ENCODE measurements at regions not wholly inside any gene's neighbourhood (a gene's known extent, or its start where the extent isn't known, plus 50 kb on each side); places are given as distances from the start of the nearest gene placed in this dataset.

- H3K14ac ChIP-seq (ENCODE audit: insufficient read depth, low read length) = no peak overlapping the region
- H3K79me1 ChIP-seq (ENCODE audit: insufficient read depth, low read depth, low read length, poor library complexity, severe bottlenecking) = no peaks in the 10 kb centered on the region
- H3K27ac ChIP-seq (ENCODE audit: insufficient read length, low read depth, low read length) = no peak overlapping the region
- no peak overlapping the region for H3K23ac ChIP-seq (ENCODE audit: insufficient read length, low read depth, low read length)
- no peak overlapping the region for H3K9ac ChIP-seq (ENCODE audit: extremely low read depth, insufficient read length, low read length)
- no peaks in the 10 kb centered on the region for H4K20me1 ChIP-seq (ENCODE audit: control insufficient read depth, insufficient read depth, insufficient read length)
- peak; percentile 27; the same call in 1 of the 3 replicates for TF ChIP-seq CTCF (conservative IDR thresholded peaks at IDR 0.05)
- no peak overlapping the region for H3K4me2 ChIP-seq (ENCODE audit: insufficient read depth, insufficient read length, low read length)
- no peak overlapping the region for H3K4ac ChIP-seq (ENCODE audit: low read depth, low read length)
- H3K18ac ChIP-seq (ENCODE audit: insufficient read length, low read depth, low read length) = no peak overlapping the region
- H3K4me1 ChIP-seq (ENCODE audit: insufficient read depth, low read length) = no peaks in the 10 kb centered on the region
- no peaks in the 10 kb centered on the region for H3K4me1 Mint-ChIP-seq
- H3K23me2 ChIP-seq (ENCODE audit: insufficient read length, low read depth, low read length, poor library complexity, severe bottlenecking) = no peaks in the 10 kb centered on the region
- no peak overlapping the region for H3T11ph ChIP-seq (ENCODE audit: low read length)
- no peaks in the 10 kb centered on the region for H3K27me3 ChIP-seq (ENCODE audit: insufficient read depth, low read length)
- no peaks in the 10 kb centered on the region for H3K79me2 ChIP-seq (ENCODE audit: insufficient read depth, low read length)
- no peak overlapping the region for H2BK15ac ChIP-seq (ENCODE audit: low read depth, low read length)
- no CpG with 5 or more reads among the region's 3 CpGs for WGBS (ENCODE audit: extremely low coverage, insufficient read length, low lambda C conversion rate)
- no peak for DNase-seq
- no peak overlapping the region for H4K91ac ChIP-seq (ENCODE audit: insufficient read length, low read depth, low read length)
- H3K27me3 Mint-ChIP-seq (ENCODE audit: low read depth) = no peaks in the 10 kb centered on the region; the same call in 1 of the 2 replicates
- H4K5ac ChIP-seq (ENCODE audit: insufficient read length, low read depth, low read length) = no peak overlapping the region
- H3K9me3 Mint-ChIP-seq = no peaks in the 10 kb centered on the region
- H3K36me3 Mint-ChIP-seq (ENCODE audit: insufficient read depth in 1 of 3, low read depth in 3 of 3) = no peaks in the 10 kb centered on the region
- H2AK5ac ChIP-seq (ENCODE audit: insufficient read length, low read length) = no peak overlapping the region
- no peak overlapping the region for H3K56ac ChIP-seq (ENCODE audit: insufficient read length, low read depth, low read length)
- no peak overlapping the region for H2BK20ac ChIP-seq (ENCODE audit: low read depth, low read length, poor library complexity, severe bottlenecking)
- H3K4me3 Mint-ChIP-seq = no peak overlapping the region
- H2AFZ ChIP-seq (ENCODE audit: low read length) = no peak overlapping the region
- H3K27ac Mint-ChIP-seq = no peak overlapping the region
- no peak overlapping the region for H2BK12ac ChIP-seq (ENCODE audit: insufficient read length, low read depth, low read length)
- no peak overlapping the region for H4K8ac ChIP-seq (replicated peaks; ENCODE audit: insufficient read length, low read depth, low read length)
- H3K9me3 ChIP-seq (ENCODE audit: control insufficient read depth, low read depth, low read length) = no peaks in the 10 kb centered on the region
- no peak overlapping the region for H2BK120ac ChIP-seq (ENCODE audit: low read depth, low read length, poor library complexity, severe bottlenecking)
- H2BK5ac ChIP-seq (ENCODE audit: insufficient read length, low read length) = no peak overlapping the region
These were observed 483.2 kb downstream of the FGF9 start for GRCh38 chr13:22154041-22154440.
